Suprapubic skin (tissue), 4 donors: ENCODE measurements at regions not wholly inside any gene's neighbourhood (a gene's known extent, or its start where the extent isn't known, plus 50 kb on each side); places are given as distances from the start of the nearest gene placed in this dataset.

Source experiments
- DNase-seq, 2 donors: peaks; one replicate each; pipeline ENCODE4 v3.0.0-alpha.2; 2019; ENCODE audit warnings: low spot score in 2 of 2
- H3K27ac ChIP-seq: fragments of 200-600 bp; sonication (generic); one replicate; pipeline ENCODE4 v1.5.1; 2019
- H3K27me3 ChIP-seq: fragments of 200-600 bp; sonication (generic); one replicate; pipeline ENCODE4 v1.5.1; 2019
- H3K36me3 ChIP-seq: fragments of 200-600 bp; sonication (generic); one replicate; pipeline ENCODE4 v1.5.1; 2019
- H3K4me1 ChIP-seq: fragments of 200-600 bp; sonication (generic); one replicate; pipeline ENCODE4 v1.5.1; 2019
- H3K4me3 ChIP-seq: fragments of 200-600 bp; sonication (generic); one replicate; pipeline ENCODE4 v1.5.1; 2019; ENCODE audit warnings: mild to moderate bottlenecking
- H3K9me3 ChIP-seq: fragments of 200-600 bp; sonication (generic); one replicate; pipeline ENCODE4 v1.5.1; 2019
- CTCF ChIP-seq, 2 donors: fragments of 200-600 bp in 1 of 2; fragments of 450-650 bp in 1 of 2; sonication (generic) in 1 of 2; IDR thresholded peaks; one replicate each; pipeline ENCODE4 v1.5.1; 2016 to 2019; ENCODE audit warnings: antibody characterized with exemption in 2 of 2, mild to moderate bottlenecking in 1 of 2, moderate library complexity in 1 of 2
- EP300 ChIP-seq: sonication (generic); formaldehyde crosslinking; IDR thresholded peaks from one replicate; pipeline ENCODE4 v1.6.1; 2017; ENCODE audit warnings: antibody characterized with exemption
- POLR2A ChIP-seq, 2 donors: fragments of 450-650 bp; IDR thresholded peaks; one replicate each; pipeline ENCODE4 v1.6.1; 2017; ENCODE audit warnings: antibody characterized with exemption in 2 of 2, mild to moderate bottlenecking in 2 of 2, moderate library complexity in 2 of 2
- POLR2AphosphoS5 ChIP-seq, 3 donors: sonication (generic); formaldehyde crosslinking; IDR thresholded peaks; one replicate each; pipeline ENCODE4 v1.6.1; 2017; ENCODE audit warnings: antibody characterized with exemption in 3 of 3
- WGBS: methylation state at CpG from one replicate; pipeline ENCODE4 v1.1.5; 2018; 5-methylcytosine and 5-hydroxymethylcytosine counted together

DNA sequence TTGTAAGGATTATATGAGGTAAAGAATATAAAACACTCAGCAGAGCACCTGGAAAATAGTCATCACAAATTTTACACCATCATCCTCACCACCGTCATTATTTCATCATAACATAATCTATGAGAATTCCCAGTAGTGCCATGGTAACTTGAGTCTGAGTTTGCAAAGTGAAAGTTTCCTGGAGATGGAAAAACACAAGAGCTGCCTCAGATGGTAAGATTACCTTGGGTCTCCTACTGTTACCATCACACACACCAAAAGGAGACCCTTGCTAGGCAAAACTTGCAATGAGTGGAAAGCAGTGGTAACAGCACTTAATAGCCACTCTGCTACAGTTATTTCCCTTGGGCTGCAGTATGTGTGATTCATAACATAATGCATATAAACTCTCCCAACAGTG is 589.8 kb downstream of the RNF144B start:
- H3K27ac ChIP-seq = no peak overlapping the region
- H3K27me3 ChIP-seq = no peaks in the 10 kb centered on the region
- DNase-seq = no peak
- no peak overlapping the region for H3K4me3 ChIP-seq
- WGBS = 87% methylated on average over 1 of the region's 1 CpG
- no peaks in the 10 kb centered on the region for H3K4me1 ChIP-seq
- no peaks in the 10 kb centered on the region for H3K36me3 ChIP-seq
- TF ChIP-seq POLR2A (IDR thresholded peaks at IDR 0.05) (no peak), EP300 (no peak), CTCF (IDR thresholded peaks at IDR 0.05) (no peak), POLR2AphosphoS5 (IDR thresholded peaks at IDR 0.05) (no peak)
- H3K9me3 ChIP-seq = no peaks in the 10 kb centered on the region

- WGBS = 63% methylated on average over 3 of the region's 3 CpGs
Measured at GRCh38 chr6:18978337-18979128, 591.4 kb downstream of the RNF144B start.

GRCh38 chr6:18985061-18985460 is 597.9 kb downstream of the RNF144B start:
- no peak for DNase-seq
- H3K4me3 ChIP-seq = no peak overlapping the region
- no peaks in the 10 kb centered on the region for H3K27me3 ChIP-seq
- H3K27ac ChIP-seq = no peak overlapping the region
- H3K36me3 ChIP-seq = no peaks in the 10 kb centered on the region
- no peaks in the 10 kb centered on the region for H3K9me3 ChIP-seq
- WGBS = 77% methylated on average over 8 of the region's 8 CpGs
- H3K4me1 ChIP-seq = peaks cover 3% of the 10 kb centered on the region
- TF ChIP-seq POLR2AphosphoS5 (IDR thresholded peaks at IDR 0.05) = no peak
- no peak for TF ChIP-seq CTCF (IDR thresholded peaks at IDR 0.05)
- TF ChIP-seq EP300 = no peak
- TF ChIP-seq POLR2A (IDR thresholded peaks at IDR 0.05) = no peak

More at GRCh38 chr6:18978337-18979128, 591.4 kb downstream of the RNF144B start:
- Histone ChIP-seq H3K4me3 (no peak overlapping the region), H3K36me3 (no peaks in the 10 kb centered on the region), H3K9me3 (no peaks in the 10 kb centered on the region), H3K27ac (no peak overlapping the region), H3K4me1 (no peaks in the 10 kb centered on the region), H3K27me3 (no peaks in the 10 kb centered on the region)
- TF ChIP-seq CTCF (IDR thresholded peaks at IDR 0.05) (no peak), POLR2AphosphoS5 (IDR thresholded peaks at IDR 0.05) (no peak), EP300 (no peak), POLR2A (IDR thresholded peaks at IDR 0.05) (no peak)
- no peak for DNase-seq

DNA sequence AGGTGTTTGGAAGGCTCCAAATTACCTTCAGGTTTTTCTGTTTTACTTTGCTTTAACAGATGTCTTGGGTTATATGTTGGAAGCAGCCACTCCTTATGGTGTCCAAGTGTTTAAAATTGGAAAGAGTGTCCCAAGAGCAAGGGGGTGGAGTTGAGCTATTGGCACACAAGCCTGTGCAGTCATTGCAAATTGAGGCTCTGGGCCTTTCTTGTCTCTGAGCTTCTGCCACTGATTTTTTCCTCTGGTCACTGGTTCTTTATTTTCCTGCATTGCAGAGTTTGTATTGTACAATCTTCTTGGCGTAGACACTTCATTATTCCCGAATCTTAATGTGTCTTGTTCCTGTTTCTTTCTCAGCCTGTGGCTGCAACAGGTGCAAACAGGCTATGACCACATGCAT is 598.8 kb downstream of the RNF144B start:
- TF ChIP-seq EP300 (no peak), CTCF (IDR thresholded peaks at IDR 0.05) (no peak), POLR2AphosphoS5 (IDR thresholded peaks at IDR 0.05) (no peak), POLR2A (IDR thresholded peaks at IDR 0.05) (no peak)
- WGBS = 35% methylated on average over 2 of the region's 2 CpGs
- H3K9me3 ChIP-seq = no peaks in the 10 kb centered on the region
- no peak overlapping the region for H3K27ac ChIP-seq
- no peaks in the 10 kb centered on the region for H3K27me3 ChIP-seq
- H3K36me3 ChIP-seq = no peaks in the 10 kb centered on the region
- DNase-seq = no peak
- no peak overlapping the region for H3K4me3 ChIP-seq
- peaks cover 6% of the 10 kb centered on the region for H3K4me1 ChIP-seq

DNA sequence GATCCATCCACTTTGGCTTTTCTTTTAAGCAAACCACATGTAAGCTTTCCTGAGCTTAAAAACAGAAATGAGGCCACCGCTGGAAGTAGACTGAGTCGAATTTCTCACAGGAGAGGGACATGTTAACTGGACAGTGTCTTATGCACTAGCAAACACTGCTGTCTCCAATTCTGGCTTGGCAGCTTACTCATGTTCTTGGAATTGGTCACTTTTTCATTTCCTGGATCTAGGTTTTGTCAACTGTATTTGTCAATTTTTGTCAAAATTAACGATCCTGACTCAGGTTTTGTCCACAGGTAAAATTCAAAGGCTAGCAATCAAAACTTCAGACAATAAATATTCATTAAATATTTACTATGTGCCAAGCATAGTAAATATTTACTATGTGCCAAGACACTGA is 601.5 kb downstream of the RNF144B start:
- no peaks in the 10 kb centered on the region for H3K36me3 ChIP-seq
- peaks cover 6% of the 10 kb centered on the region for H3K4me1 ChIP-seq
- DNase-seq = no peak
- TF ChIP-seq EP300 = no peak
- TF ChIP-seq POLR2AphosphoS5 (IDR thresholded peaks at IDR 0.05) = no peak
- 70% methylated on average over 3 of the region's 3 CpGs for WGBS
- no peak overlapping the region for H3K27ac ChIP-seq
- H3K27me3 ChIP-seq = no peaks in the 10 kb centered on the region
- no peak overlapping the region for H3K4me3 ChIP-seq
- H3K9me3 ChIP-seq = no peaks in the 10 kb centered on the region
